Breast epithelium (tissue), 4 donors: ENCODE measurements at regions not wholly inside any gene's neighbourhood (a gene's known extent, or its start where the extent isn't known, plus 50 kb on each side); places are given as distances from the start of the nearest gene placed in this dataset.

Source experiments
- DNase-seq, 2 donors: peaks; one replicate each; pipeline ENCODE4 v3.0.0-alpha.2; 2019; ENCODE audit warnings: low spot score in 2 of 2
- H3K27ac ChIP-seq, 2 donors: fragments of 200-600 bp; sonication (generic) in 1 of 2; one replicate each; pipeline ENCODE4 v1.5.1; 2016 to 2019; ENCODE audit warnings: mild to moderate bottlenecking in 1 of 2
- H3K27me3 ChIP-seq, 2 donors: fragments of 200-600 bp; sonication (generic) in 1 of 2; one replicate each; pipeline versions ENCODE4 v1.5.1 to v1.6.0; 2017 to 2019; ENCODE audit warnings: control low read depth in 1 of 2, mild to moderate bottlenecking in 1 of 2
- H3K36me3 ChIP-seq: fragments of 200-600 bp; one replicate; pipeline ENCODE4 v1.5.1; 2019
- H3K4me1 ChIP-seq, 2 donors: fragments of 200-600 bp; sonication (generic); one replicate each; pipeline ENCODE4 v1.5.1; 2016 to 2019; ENCODE audit warnings: control low read depth in 1 of 2
- H3K4me3 ChIP-seq, 3 donors: fragments of 200-600 bp; sonication (generic); 1 replicate in 2 of 3; 2 replicates in 1 of 3; pipeline ENCODE4 v1.5.1; 2016 to 2019; ENCODE audit warnings: mild to moderate bottlenecking in 3 of 3, moderate library complexity in 2 of 3
- H3K9me3 ChIP-seq, 2 donors: fragments of 200-600 bp; sonication (generic) in 1 of 2; one replicate each; pipeline ENCODE4 v1.5.1; 2016 to 2019; ENCODE audit warnings: control low read depth in 1 of 2
- POLR2A ChIP-seq: fragments of 450-650 bp; IDR thresholded peaks from one replicate; pipeline ENCODE4 v1.6.1; 2016; ENCODE audit warnings: antibody characterized with exemption, mild to moderate bottlenecking, moderate library complexity
- POLR2AphosphoS5 ChIP-seq, 3 donors: sonication (generic); formaldehyde crosslinking; IDR thresholded peaks; one replicate each; pipeline ENCODE4 v1.6.1; 2017; ENCODE audit warnings: antibody characterized with exemption in 3 of 3
- intact Hi-C: fragments of 100-400 bp; cut with DNase I; formaldehyde crosslinking; loops from one replicate; pipeline ENCODE4 v1.15.1; 2023; ENCODE audit warnings: low total_unique reads
- TF ChIP-seq, protein P1 (sequence below), 3 donors: fragments of 450-650 bp; IDR thresholded peaks; one replicate each; pipeline ENCODE4 v1.5.1; 2016 to 2017; ENCODE audit warnings: antibody characterized with exemption in 3 of 3, mild to moderate bottlenecking in 3 of 3, moderate library complexity in 3 of 3

DNA sequence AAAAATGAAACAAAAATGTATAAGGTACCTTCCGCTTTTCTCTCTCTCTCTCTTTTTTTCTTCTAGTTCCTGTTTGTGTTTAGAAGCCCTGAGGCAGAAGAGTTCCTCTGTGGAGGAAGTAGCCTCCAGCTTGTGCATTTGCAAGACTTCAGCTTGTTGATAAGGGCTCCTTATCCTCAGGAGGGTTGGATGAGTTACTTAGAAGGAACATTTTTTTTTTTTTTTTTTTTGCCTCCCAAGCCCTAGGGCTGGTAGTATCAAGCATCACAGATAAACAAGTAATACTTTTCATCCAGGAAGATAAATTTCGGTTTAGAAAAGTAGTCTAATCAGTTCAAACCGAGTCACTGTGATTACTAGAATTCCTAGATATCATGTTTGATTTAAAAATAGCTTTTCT lies 91.0 kb upstream of the CBLB start:
- no peaks in the 10 kb centered on the region for H3K36me3 ChIP-seq
- H3K4me1 ChIP-seq: no peaks in the 10 kb centered on the region
- peaks cover 0 to 4% of the 10 kb centered on the region in 2 donors for H3K9me3 ChIP-seq
- H3K4me3 ChIP-seq: no peak overlapping the region
- intact Hi-C loops: no loop called here
- no peak for DNase-seq
- H3K27me3 ChIP-seq: no peaks in the 10 kb centered on the region
- H3K27ac ChIP-seq: no peak overlapping the region
- no peak for TF ChIP-seq POLR2A
- TF ChIP-seq POLR2AphosphoS5 (IDR thresholded peaks at IDR 0.05): no peak
- TF ChIP-seq, protein P1, sequence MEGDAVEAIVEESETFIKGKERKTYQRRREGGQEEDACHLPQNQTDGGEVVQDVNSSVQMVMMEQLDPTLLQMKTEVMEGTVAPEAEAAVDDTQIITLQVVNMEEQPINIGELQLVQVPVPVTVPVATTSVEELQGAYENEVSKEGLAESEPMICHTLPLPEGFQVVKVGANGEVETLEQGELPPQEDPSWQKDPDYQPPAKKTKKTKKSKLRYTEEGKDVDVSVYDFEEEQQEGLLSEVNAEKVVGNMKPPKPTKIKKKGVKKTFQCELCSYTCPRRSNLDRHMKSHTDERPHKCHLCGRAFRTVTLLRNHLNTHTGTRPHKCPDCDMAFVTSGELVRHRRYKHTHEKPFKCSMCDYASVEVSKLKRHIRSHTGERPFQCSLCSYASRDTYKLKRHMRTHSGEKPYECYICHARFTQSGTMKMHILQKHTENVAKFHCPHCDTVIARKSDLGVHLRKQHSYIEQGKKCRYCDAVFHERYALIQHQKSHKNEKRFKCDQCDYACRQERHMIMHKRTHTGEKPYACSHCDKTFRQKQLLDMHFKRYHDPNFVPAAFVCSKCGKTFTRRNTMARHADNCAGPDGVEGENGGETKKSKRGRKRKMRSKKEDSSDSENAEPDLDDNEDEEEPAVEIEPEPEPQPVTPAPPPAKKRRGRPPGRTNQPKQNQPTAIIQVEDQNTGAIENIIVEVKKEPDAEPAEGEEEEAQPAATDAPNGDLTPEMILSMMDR (IDR thresholded peaks at IDR 0.05): no peak

DNA sequence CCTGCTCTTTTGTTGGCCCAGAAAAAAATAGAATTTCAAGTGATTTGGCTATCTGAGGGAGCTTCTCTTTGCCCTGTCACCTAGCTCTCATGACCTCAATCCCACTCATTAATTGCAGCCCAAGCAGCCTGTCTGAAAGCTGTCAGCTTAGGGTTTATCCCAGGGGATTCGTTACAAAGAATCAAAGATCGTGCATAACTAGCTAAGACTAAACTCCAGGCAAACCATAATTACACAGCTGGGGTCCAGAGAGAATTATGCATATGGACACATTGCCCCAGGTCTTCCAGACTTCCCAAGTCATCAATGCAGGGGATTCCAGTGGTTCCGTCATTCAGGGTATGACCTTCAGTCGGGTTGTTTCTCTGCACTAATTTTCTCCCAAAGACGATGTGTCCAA lies 91.6 kb upstream of the CBLB start:
- no peak for DNase-seq
- H3K36me3 ChIP-seq: no peaks in the 10 kb centered on the region
- no peaks in the 10 kb centered on the region for H3K4me1 ChIP-seq
- no peak overlapping the region for H3K27ac ChIP-seq
- H3K9me3 ChIP-seq: peaks cover 0 to 4% of the 10 kb centered on the region in 2 donors
- intact Hi-C loops: no loop called here
- no peak for TF ChIP-seq POLR2A
- TF ChIP-seq POLR2AphosphoS5 (IDR thresholded peaks at IDR 0.05): no peak
- TF ChIP-seq, protein P1 (IDR thresholded peaks at IDR 0.05): no peak
- H3K4me3 ChIP-seq: no peak overlapping the region
- H3K27me3 ChIP-seq: no peaks in the 10 kb centered on the region

DNA sequence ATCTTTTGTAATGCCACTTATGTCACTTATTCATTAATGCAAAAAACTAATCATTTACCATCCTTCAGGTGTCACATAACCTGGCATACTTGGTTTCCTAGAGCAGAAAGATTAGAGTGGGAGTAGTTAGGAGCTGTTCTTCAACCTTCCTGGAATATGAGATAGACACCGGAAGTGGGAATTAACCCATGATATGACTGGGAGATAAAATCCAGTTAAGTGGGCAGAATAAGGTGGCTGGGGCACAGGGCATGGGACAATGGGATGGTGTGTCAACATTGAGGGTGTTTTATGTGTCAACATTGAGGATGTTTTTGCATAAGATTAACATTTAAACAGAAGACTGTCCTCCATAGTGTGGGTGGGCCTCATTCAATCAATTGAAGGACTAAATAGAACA lies 94.3 kb upstream of the CBLB start:
- TF ChIP-seq POLR2AphosphoS5 (IDR thresholded peaks at IDR 0.05) (no peak), POLR2A (no peak)
- TF ChIP-seq, protein P1 (IDR thresholded peaks at IDR 0.05): no peak
- Histone ChIP-seq H3K9me3 (peaks cover 0 to 4% of the 10 kb centered on the region in 2 donors), H3K4me3 (no peak overlapping the region), H3K27ac (no peak overlapping the region), H3K4me1 (no peaks in the 10 kb centered on the region), H3K36me3 (no peaks in the 10 kb centered on the region), H3K27me3 (no peaks in the 10 kb centered on the region)
- no peak for DNase-seq
- intact Hi-C loops: no loop called here

DNA sequence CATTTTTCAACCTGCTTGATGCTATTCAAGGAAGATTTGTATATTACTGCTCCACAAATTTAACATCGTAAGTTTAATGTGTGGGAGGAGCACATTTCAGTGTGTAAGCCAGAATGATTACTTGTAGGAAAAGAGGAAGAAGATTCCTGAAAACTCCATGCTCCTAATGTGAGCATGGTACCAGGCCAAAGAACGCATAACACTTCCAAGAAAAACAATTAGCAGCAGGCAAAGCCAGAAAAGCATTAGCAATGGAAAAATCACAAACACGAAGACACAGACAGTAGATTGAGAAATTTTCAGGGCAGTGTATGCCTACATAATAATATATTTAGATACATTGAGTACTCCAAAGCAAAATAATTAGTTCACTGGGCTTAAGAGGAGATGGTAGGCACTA lies 96.6 kb upstream of the CBLB start:
- no peak for DNase-seq
- Histone ChIP-seq H3K9me3 (no peaks in the 10 kb centered on the region), H3K4me3 (no peak overlapping the region), H3K4me1 (no peaks in the 10 kb centered on the region), H3K27me3 (no peaks in the 10 kb centered on the region), H3K27ac (peak overlapping the region; percentile 33 to 34), H3K36me3 (no peaks in the 10 kb centered on the region)
- intact Hi-C loops: no loop called here
- no peak for TF ChIP-seq POLR2A
- TF ChIP-seq, protein P1 (IDR thresholded peaks at IDR 0.05): no peak
- TF ChIP-seq POLR2AphosphoS5 (IDR thresholded peaks at IDR 0.05): no peak

DNA sequence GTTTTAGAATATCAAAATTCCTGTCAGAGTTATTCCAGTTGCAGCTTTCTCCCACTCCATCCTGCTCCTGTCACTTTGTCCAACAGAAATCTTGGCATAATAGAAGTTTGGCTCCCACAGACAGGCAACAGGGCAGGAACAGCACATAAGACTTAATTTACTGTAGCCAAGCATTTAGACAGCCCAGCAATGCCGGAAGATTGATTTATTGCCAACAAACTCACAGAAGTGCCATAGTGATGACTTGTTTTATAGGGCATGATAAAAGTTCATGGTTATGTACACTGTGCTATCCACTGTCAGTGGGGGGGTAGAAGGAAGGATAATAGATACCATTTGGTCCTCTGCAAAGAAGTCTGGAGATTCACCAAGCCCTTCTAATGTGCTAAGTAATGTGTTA lies 98.3 kb upstream of the CBLB start:
- Histone ChIP-seq H3K4me3 (no peak overlapping the region), H3K27ac (no peak overlapping the region), H3K9me3 (peaks cover 7 to 10% of the 10 kb centered on the region in 2 donors), H3K36me3 (no peaks in the 10 kb centered on the region), H3K27me3 (no peaks in the 10 kb centered on the region), H3K4me1 (no peaks in the 10 kb centered on the region)
- DNase-seq: no peak
- TF ChIP-seq POLR2A: no peak
- no peak for TF ChIP-seq POLR2AphosphoS5 (IDR thresholded peaks at IDR 0.05)
- TF ChIP-seq, protein P1 (IDR thresholded peaks at IDR 0.05): no peak
- intact Hi-C loops: loop anchor here (2.0 kb wide), 1 partner anchor 20 kb away; no protein-coding TSS in a partner anchor
